HepG2 (cell line): ENCODE measurements at regions not wholly inside any gene's neighbourhood (a gene's known extent, or its start where the extent isn't known, plus 50 kb on each side); places are given as distances from the start of the nearest gene placed in this dataset.

Experiments used
- ATAC-seq: fragments of 200-7000 bp; cut with Tn5 transposase; 3 replicates; pipeline ENCODE4 v1.9.1; 2020; ENCODE audit warnings: mild to moderate bottlenecking, moderate library complexity
- BruUV-seq: library from RNA; stranded (reverse); fragments of 400-500 nt; replicated peaks from 2 replicates; lab custom pipeline; 2021; lab: Mats Ljungman, UMichigan
- CTCF ChIA-PET: fragments of 300-600 bp; formaldehyde crosslinking; extraction: SDS; loops from one replicate; lab custom pipeline; 2021; ENCODE audit warnings: low total read pairs, inconsistent platforms, low intra/inter-chr PET ratio; lab: Yijun Ruan, JAX
- POLR2A ChIA-PET: fragments of 350-600 bp; sonication (Branson Sonifier 250); formaldehyde crosslinking; loops from one replicate; lab custom pipeline; 2020; ENCODE audit warnings: antibody characterized with exemption, inconsistent platforms; lab: Yijun Ruan, JAX
- DNase-seq: peaks from one replicate; pipeline ENCODE4 v3.0.0-alpha.2; 2015; ENCODE audit warnings: low spot score
- FAIRE-seq: peaks from 3 replicates; lab custom pipeline; 2011; peaks lifted over from hg19 to GRCh38; lab: Jason Lieb, UNC
- H2AFZ ChIP-seq: one replicate; pipeline ENCODE4 v1.6.1; 2011; ENCODE audit warnings: low read length, inconsistent platforms
- H3K27ac ChIP-seq: fragments of 300-600 bp; 3 replicates; pipeline ENCODE4 v1.8.0; 2011; ENCODE audit warnings: mixed run types, mild to moderate bottlenecking, mixed read lengths, low read length, inconsistent platforms; ENCODE audit not compliant: insufficient read depth; ENCODE audit errors: extremely low read length
- H3K27me3 ChIP-seq, 2 experiments: fragments of 200-600 bp in 1 of 2; 2 replicates in 1 of 2; 3 replicates in 1 of 2; pipeline versions ENCODE4 v1.6.0 to v1.8.0; 2011; ENCODE audit warnings: low read length in 2 of 2, mild to moderate bottlenecking in 2 of 2, moderate library complexity in 2 of 2, inconsistent platforms in 1 of 2; ENCODE audit not compliant: insufficient read depth in 2 of 2, control insufficient read depth in 1 of 2
- H3K36me3 ChIP-seq, 2 experiments: fragments of 200-600 bp in 1 of 2; replicated peaks in 1 of 2; 2 replicates in 1 of 2; 3 replicates in 1 of 2; pipeline versions ENCODE4 v1.5.1 to v1.8.0; 2011; ENCODE audit warnings: low read length in 2 of 2, inconsistent platforms in 1 of 2; ENCODE audit not compliant: insufficient read depth in 2 of 2, control insufficient read depth in 1 of 2
- H3K4me1 ChIP-seq: 2 replicates; pipeline ENCODE4 v1.5.1; 2012; ENCODE audit warnings: low read length, inconsistent platforms; ENCODE audit not compliant: insufficient read depth
- H3K4me2 ChIP-seq: 2 replicates; pipeline ENCODE4 v1.6.0; 2011; ENCODE audit warnings: low read depth, low read length, inconsistent platforms
- H3K4me3 ChIP-seq, 3 experiments: fragments of 200-600 bp in 1 of 3; sonication (generic), shearing (Covaris generic) in 1 of 3; replicated peaks in 1 of 3; 2 replicates each; pipeline ENCODE4 v1.5.1; 2011 to 2016; ENCODE audit warnings: low read length in 3 of 3, inconsistent platforms in 2 of 3, low read depth in 2 of 3, mild to moderate bottlenecking in 2 of 3, control low read depth in 1 of 3, mixed read lengths in 1 of 3; ENCODE audit not compliant: insufficient read depth in 1 of 3
- H3K79me2 ChIP-seq: one replicate; pipeline ENCODE4 v1.6.1; 2011; ENCODE audit warnings: low read length, inconsistent platforms; ENCODE audit not compliant: insufficient read depth
- H3K9ac ChIP-seq: 2 replicates; pipeline ENCODE4 v1.6.0; 2011; ENCODE audit warnings: mild to moderate bottlenecking, low read depth, low read length, inconsistent platforms; ENCODE audit not compliant: insufficient read depth
- H3K9me3 ChIP-seq: 2 replicates; pipeline ENCODE4 v1.5.1; 2012; ENCODE audit warnings: mild to moderate bottlenecking, low read length
- H4K20me1 ChIP-seq: 2 replicates; pipeline ENCODE4 v1.6.0; 2011; ENCODE audit warnings: inconsistent platforms, mild to moderate bottlenecking, low read length, moderate library complexity; ENCODE audit not compliant: insufficient read depth
- ZIK1 ChIP-seq: sonication (generic); formaldehyde crosslinking; IDR thresholded peaks from 2 replicates; pipeline ENCODE4 v1.5.0; 2020; ENCODE audit warnings: mild to moderate bottlenecking, low read depth, missing genetic modification reagents, borderline replicate concordance
- WGBS: methylation state at CpG from one replicate; pipeline ENCODE4 v1.1.6; 2017; ENCODE audit warnings: low lambda C conversion rate; 5-methylcytosine and 5-hydroxymethylcytosine counted together
- in situ Hi-C: cut with HindIII; loops from 2 replicates; pipeline ENCODE4 v1.10.0; 2017; ENCODE audit warnings: low pct_unique_long_range_greater_than_20kb; ENCODE audit not compliant: extremely low pct_ligation_motif_present
- intact Hi-C: fragments of 100-400 bp; cut with micrococcal nuclease; formaldehyde crosslinking; loops from one replicate; pipeline ENCODE4 v1.10.0; 2022; ENCODE audit not compliant: unreplicated experiment
- TF ChIP-seq, protein P1 (sequence below): sonication (generic); formaldehyde crosslinking; IDR thresholded peaks from 2 replicates; pipeline ENCODE4 v1.5.0; 2020; ENCODE audit warnings: mild to moderate bottlenecking, missing genetic modification reagents, borderline replicate concordance
- TF ChIP-seq, protein P2 (sequence below): sonication (generic); formaldehyde crosslinking; conservative IDR thresholded peaks from 2 replicates; pipeline ENCODE4 v1.8.0; 2022; ENCODE audit warnings: missing genetic modification reagents

DNA sequence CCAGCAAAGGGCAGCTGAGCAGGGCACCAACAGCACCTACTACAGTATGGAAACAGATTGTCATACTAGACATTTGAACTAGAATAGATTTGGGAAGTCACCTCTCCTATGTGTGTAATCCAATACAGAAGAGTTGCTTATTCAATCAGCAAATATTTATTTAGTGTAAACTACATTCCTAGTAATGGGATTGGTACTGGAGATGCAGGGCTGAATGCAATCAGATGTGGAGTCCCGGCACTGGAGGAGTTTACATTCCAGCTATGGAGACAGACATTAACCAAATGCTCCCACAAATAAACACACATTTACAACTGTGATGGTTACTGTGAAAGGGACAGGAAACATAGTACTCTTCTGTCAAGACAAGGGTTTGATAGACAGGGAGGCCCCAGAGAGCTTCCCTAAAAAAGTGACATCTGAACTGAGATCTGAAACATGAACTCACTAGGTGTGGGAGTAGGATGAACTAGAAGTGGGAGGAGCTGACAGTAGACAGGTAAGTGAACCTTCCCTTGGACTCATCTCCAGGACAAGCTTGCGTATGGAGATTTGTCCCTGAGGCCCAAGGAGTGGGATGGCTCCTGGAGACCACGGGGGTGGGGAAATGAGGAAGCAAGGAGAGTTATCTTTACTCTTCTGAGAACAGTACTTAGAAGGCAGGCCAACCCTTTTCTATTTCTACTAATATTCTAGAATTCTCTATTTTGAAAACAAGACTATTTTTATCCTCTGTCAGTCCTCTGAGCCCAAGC is 420.5 kb downstream of the MAFB start:
- Histone ChIP-seq H4K20me1 (no peaks in the 10 kb centered on the region), H2AFZ (no peak overlapping the region), H3K27ac (no peak overlapping the region), H3K4me2 (no peak overlapping the region), H3K27me3 (no peaks in the 10 kb centered on the region), H3K79me2 (no peaks in the 10 kb centered on the region), H3K36me3 (no peaks in the 10 kb centered on the region), H3K4me3 (no peak overlapping the region), H3K4me1 (no peaks in the 10 kb centered on the region), H3K9me3 (no peaks in the 10 kb centered on the region), H3K9ac (no peak overlapping the region)
- ChIA-PET POLR2A (no interaction called here), CTCF (interaction anchor here (1.1 kb wide), 1 partner anchor 421 kb away, joined by 3 read pairs; no protein-coding TSS in a partner anchor)
- no peak for FAIRE-seq
- no peak for TF ChIP-seq ZIK1 (CRISPR knock-in tag)
- TF ChIP-seq, protein P1, sequence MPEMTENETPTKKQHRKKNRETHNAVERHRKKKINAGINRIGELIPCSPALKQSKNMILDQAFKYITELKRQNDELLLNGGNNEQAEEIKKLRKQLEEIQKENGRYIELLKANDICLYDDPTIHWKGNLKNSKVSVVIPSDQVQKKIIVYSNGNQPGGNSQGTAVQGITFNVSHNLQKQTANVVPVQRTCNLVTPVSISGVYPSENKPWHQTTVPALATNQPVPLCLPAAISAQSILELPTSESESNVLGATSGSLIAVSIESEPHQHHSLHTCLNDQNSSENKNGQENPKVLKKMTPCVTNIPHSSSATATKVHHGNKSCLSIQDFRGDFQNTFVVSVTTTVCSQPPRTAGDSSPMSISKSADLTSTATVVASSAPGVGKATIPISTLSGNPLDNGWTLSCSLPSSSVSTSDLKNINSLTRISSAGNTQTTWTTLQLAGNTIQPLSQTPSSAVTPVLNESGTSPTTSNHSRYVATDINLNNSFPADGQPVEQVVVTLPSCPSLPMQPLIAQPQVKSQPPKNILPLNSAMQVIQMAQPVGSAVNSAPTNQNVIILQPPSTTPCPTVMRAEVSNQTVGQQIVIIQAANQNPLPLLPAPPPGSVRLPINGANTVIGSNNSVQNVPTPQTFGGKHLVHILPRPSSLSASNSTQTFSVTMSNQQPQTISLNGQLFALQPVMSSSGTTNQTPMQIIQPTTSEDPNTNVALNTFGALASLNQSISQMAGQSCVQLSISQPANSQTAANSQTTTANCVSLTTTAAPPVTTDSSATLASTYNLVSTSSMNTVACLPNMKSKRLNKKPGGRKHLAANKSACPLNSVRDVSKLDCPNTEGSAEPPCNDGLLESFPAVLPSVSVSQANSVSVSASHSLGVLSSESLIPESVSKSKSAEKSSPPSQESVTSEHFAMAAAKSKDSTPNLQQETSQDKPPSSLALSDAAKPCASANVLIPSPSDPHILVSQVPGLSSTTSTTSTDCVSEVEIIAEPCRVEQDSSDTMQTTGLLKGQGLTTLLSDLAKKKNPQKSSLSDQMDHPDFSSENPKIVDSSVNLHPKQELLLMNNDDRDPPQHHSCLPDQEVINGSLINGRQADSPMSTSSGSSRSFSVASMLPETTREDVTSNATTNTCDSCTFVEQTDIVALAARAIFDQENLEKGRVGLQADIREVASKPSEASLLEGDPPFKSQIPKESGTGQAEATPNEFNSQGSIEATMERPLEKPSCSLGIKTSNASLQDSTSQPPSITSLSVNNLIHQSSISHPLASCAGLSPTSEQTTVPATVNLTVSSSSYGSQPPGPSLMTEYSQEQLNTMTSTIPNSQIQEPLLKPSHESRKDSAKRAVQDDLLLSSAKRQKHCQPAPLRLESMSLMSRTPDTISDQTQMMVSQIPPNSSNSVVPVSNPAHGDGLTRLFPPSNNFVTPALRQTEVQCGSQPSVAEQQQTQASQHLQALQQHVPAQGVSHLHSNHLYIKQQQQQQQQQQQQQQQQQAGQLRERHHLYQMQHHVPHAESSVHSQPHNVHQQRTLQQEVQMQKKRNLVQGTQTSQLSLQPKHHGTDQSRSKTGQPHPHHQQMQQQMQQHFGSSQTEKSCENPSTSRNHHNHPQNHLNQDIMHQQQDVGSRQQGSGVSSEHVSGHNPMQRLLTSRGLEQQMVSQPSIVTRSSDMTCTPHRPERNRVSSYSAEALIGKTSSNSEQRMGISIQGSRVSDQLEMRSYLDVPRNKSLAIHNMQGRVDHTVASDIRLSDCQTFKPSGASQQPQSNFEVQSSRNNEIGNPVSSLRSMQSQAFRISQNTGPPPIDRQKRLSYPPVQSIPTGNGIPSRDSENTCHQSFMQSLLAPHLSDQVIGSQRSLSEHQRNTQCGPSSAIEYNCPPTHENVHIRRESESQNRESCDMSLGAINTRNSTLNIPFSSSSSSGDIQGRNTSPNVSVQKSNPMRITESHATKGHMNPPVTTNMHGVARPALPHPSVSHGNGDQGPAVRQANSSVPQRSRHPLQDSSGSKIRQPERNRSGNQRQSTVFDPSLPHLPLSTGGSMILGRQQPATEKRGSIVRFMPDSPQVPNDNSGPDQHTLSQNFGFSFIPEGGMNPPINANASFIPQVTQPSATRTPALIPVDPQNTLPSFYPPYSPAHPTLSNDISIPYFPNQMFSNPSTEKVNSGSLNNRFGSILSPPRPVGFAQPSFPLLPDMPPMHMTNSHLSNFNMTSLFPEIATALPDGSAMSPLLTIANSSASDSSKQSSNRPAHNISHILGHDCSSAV (CRISPR knock-in tag): no peak
- TF ChIP-seq, protein P2, sequence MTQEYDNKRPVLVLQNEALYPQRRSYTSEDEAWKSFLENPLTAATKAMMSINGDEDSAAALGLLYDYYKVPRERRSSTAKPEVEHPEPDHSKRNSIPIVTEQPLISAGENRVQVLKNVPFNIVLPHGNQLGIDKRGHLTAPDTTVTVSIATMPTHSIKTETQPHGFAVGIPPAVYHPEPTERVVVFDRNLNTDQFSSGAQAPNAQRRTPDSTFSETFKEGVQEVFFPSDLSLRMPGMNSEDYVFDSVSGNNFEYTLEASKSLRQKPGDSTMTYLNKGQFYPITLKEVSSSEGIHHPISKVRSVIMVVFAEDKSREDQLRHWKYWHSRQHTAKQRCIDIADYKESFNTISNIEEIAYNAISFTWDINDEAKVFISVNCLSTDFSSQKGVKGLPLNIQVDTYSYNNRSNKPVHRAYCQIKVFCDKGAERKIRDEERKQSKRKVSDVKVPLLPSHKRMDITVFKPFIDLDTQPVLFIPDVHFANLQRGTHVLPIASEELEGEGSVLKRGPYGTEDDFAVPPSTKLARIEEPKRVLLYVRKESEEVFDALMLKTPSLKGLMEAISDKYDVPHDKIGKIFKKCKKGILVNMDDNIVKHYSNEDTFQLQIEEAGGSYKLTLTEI: no peak
- no TSS peak for BruUV-seq
- in situ Hi-C loops (no loop called here), intact Hi-C loops (loop anchor here (5.0 kb wide), 1 partner anchor 679 kb away; no protein-coding TSS in a partner anchor)
- WGBS: 19% methylated on average over 3 of the region's 3 CpGs
- ATAC-seq: no peak
- DNase-seq: no peak
